GM18861 (cell line): ENCODE measurements at regions not wholly inside any gene's neighbourhood (a gene's known extent, or its start where the extent isn't known, plus 50 kb on each side); places are given as distances from the start of the nearest gene placed in this dataset.
"Not testable (repeated sequence)": the region's sequence is repeated elsewhere in the genome, so short reads cannot be mapped to it uniquely, and the experiment has no call there.

Experiments used
- ATAC-seq: cut with Tn5 transposase; IDR thresholded peaks from one replicate; pipeline ENCODE4 v1.9.1; 2021; ENCODE audit not compliant: unreplicated experiment

DNA sequence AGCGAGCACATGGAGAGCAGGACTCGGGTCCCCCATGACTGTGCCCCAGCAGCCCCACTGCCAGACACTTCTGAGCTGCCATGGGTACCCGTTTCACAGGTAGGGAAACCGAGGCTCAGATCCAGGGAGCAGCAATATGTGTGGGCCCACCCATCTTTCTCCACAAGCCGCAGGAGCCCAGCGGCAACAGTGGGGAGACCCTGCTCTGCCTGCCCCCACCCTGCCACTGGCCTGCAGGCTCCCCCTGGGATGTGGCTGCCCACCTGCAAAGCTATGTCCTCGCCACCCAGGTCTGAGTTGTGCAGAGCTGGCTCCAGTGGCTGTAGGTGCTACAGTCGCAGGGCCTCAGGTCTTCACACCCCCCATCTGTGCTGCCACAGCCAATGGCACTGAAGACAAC is 50.6 kb upstream of the C1QTNF9B start:
- ATAC-seq: no peak

DNA sequence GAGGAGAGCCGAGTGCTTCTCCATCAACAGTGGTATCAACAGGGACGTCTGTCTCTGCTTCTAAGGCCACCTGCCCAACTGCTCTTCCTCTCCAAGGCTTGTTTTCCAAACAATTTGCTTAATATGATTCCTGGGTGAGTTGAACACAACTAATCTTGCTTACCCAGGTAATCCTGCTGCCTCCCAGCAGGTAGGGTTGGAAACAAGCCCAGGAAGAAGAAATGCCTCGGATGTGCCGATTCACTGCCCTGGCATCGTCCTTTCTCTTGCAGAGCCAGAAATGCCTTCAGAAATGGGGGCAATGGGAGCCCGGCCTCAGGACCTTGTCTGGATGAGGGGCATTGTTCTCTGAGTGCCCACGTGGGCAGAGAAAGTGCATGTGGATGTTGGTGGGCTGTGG is 51.9 kb upstream of the C1QTNF9B start:
- ATAC-seq: no peak

- no peak for ATAC-seq
These were observed 52.4 kb upstream of the C1QTNF9B start for GRCh38 chr13:23949736-23950135.

DNA sequence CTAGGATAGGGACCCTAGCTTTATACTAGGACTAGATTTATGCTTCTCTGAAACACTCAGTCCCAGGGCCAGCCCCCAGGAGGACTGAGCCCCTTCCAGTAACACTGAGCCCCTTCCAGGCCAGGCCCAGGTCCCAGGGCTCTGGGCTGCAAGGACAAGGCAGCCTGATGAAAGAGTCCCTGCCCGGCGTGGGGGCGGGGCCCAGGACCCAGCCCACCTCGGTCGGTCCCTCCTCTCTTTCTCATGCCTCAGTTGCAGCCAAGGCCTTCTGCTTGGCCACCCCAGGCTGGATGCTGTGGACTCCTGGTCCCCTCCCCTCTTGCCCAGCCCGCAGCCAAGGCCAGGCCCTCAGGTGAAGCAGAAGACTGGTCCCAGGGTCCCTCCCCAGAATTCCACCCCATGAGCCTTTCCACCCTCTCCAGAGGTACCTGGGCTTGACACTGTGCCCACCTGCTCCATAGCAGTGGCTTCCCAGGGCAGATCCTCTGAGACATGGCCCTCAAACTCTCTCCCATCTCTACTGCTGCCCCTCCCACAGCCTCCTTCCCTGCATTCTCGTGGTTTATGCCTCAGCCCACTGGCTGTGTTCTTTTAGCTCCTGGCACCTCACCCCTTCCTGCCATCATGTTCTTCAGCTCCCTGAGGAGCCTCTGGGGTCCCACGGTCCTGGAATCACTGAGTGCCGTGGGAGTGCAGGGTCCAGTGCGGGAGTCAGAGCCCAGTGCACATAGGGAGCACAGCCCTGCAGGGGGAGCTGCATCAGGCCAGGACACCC is 53.6 kb upstream of the C1QTNF9B start:
- no peak for ATAC-seq

- no peak for ATAC-seq
These were observed 55.5 kb upstream of the C1QTNF9B start for GRCh38 chr13:23952796-23953195.

GRCh38 chr13:23953860-23954512 is 56.7 kb upstream of the C1QTNF9B start:
- no peak for ATAC-seq

DNA sequence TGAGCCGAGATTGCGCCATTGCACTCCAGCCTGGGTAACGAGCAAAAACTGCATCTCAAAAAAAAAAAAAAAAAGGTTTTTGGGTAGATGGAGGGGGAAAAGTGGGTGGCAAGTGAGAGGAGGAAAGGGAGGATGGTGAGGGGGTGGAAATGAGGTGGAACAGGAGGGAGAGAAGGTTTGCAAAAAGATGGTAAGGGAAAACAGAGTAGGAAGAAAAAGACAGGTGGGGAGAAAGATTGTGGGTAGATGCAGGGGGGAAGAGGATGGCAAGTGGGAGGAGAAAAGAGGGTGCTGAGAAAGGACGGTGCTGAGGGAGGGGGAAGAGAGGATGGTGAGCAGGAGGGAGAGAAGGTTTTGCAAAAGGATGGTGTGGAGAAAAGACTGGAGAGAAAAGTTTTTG is 57.8 kb upstream of the C1QTNF9B start:
- ATAC-seq: no peak

DNA sequence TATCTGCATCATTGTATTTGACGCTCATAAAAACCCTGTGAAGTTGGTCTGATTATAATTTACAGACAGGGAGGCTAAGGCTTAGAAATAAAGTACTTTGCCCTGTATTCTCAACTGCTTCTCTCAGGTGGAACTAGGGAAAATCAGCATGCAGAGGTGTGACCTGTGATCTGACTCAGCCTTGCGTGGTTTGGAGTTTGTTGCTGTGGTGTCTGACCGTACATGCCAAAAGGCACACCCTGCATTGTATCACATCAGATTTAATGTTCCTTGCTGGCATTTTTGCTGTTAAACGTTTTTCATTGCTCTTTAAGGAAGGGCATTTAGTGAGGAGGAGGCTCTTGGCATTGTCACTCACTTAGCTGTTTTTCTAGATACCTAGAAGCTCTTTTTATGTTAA is 58.8 kb upstream of the C1QTNF9B start:
- no peak for ATAC-seq

DNA sequence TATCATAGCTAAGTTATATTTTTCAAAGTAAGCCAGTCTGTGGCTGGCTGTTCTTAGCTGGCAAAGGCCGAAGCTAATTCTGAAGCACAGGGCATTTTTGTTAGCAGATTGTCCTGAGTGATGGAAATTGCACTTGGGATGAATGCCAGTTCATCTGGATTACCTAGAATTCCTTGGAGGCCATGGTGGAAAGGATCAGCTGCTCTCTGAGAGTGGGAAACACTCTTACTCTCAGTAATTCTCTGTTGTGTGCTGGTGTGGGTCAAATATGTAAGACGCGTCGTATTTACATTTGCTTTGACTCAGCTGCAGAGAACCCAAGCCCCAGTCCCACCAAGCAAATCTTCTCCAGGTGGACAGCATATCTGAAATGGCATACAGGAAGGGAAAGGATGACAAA is 60.7 kb upstream of the C1QTNF9B start:
- ATAC-seq: no peak

- no peak for ATAC-seq
These were observed 62.0 kb upstream of the C1QTNF9B start for GRCh38 chr13:23959231-23959862.

GRCh38 chr13:23960566-23961156 is 63.4 kb upstream of the C1QTNF9B start:
- ATAC-seq: no peak

GRCh38 chr13:23963184-23963931 is 66.1 kb upstream of the C1QTNF9B start:
- peak; percentile 4 for ATAC-seq

DNA sequence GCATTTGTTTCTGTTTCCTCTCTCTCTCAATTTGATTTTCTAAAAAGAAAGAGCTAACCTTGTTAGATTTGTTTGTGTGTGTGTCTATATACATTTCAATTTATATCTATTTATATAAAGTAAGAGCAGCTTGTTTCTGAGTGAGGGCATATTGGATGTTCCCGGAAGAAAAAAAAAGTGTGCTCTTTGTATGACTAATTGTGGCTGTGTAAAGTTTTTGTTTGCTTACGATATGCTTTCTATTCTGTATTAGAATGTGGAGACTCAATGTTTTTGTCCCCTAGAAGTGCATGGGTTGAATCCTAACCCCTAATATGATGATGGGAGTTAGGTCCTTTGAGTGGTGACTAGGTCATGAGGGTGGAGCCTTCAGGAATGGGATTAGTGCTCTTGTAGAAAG is 66.6 kb upstream of the C1QTNF9B start:
- ATAC-seq: peak; percentile 37

- no peak for ATAC-seq
These were observed 68.0 kb upstream of the C1QTNF9B start for GRCh38 chr13:23965346-23965745.

DNA sequence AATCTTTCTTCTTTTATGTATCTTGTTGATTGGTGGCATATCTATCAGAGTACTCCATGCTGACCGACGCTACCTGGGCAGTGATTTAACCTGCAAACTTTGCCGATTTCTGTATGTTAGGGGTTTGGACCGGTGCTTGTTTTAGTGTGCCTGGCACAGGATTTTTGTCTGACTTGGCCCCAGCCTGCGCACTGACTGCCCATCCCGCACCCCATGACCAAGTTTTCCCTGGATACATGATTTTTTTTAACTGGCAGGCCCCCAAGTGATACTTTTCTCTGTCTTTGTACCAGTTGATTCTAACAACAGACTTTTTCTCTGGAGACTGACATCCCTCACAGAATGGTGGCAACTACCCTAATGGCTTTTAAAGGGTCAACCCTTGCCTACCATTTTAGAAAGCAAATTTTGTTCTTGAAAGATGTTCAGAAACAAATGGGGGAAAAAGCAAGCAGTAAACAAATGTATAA is 69.0 kb upstream of the C1QTNF9B start:
- ATAC-seq: no peak

DNA sequence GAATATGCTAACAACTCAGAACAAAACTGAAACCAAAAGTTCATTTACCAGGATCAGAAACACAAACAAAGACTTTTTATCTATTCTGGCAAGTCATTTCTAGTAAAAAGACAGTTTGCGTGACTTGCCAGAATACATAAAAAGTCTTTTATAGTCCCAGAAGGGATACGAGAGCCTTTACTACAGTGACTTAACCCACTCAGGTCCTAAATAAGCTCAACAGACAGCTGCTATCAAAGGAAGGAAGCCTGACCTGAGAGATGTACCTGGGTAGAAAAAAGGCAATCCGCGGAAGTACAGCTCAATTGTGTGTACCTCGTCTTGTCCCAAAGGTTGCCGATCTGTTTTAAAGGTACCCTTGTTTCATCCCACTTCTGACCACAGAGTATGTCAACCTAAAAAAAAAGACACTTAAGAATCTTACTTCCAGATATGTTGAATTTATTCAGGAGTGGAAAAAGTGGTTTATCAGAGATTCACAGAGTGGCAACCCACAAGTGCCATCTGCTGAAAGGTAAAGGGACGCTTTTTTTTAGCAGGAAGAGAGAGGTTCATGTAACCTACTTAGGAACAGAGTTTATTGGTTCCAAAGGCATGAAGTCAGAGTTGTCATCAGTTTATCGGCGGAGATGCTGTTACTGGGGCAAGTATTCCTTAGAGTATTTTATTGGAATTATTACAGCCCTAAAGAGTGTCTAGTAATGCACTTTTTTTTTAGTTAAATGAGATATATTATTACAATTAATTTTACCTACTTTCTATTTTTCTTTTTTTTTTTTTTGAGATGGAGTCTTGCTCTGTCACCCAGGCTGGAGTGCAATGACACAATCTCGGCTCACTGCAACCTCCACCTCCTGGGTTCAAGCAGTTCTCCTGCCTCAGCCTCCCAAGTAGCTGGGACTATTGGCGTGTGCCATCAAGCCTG is 69.7 kb upstream of the C1QTNF9B start:
- ATAC-seq: no peak

DNA sequence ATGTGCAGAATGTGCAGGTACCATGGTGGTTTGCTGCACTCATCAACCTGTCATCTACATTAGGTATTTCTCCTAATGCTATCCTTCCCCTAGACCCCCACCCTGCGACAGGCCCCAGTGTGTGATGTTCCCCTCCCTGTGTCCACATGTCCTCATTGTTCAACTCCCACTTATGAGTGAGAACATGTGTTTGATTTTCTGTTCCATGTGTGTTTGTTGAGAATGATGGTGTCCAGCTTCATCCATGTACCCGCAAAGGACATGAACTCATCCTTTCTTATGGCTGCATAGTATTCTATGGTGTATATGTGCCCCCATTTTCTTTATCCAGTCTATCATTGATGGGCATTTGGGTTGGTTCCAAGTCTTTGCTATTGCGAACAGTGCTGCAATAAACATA is 70.5 kb upstream of the C1QTNF9B start:
- ATAC-seq: not testable (repeated sequence)

DNA sequence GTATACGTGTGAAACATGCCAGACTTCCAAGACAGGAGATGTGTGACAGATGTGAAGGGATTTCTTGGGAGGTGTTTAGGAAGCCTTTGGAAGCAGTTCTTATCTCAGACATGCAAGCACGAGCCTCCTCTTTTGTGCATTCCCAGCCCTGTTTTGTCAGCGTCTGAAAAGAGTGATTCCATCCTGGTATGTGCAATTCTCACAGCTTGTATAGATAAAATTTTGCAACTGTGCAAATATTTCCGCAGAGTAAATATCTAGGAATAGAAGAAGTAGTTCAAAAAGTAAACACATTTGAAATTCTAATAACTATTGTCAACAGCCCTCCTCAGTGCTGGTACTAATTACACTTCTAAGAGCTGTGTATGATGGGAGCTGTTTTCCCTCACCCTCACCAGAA is 72.3 kb upstream of the C1QTNF9B start:
- no peak for ATAC-seq

GRCh38 chr13:23979361-23980159 is 82.3 kb upstream of the C1QTNF9B start:
- ATAC-seq: peak; percentile 52
